ENCODE measurements at regions not wholly inside any gene's neighbourhood (a gene's known extent, or its start where the extent isn't known, plus 50 kb on each side); places are given as distances from the start of the nearest gene placed in this dataset.

GRCh38 chr14:40292664-40293063, 860.4 kb upstream of the FBXO33 start:
- TF ChIP-seq CTCF (conservative IDR thresholded peaks at IDR 0.05) (no peak), ZFX (IDR thresholded peaks at IDR 0.05) (no peak)

Data from C4-2B (cell line).